GM21723 (cell line): ENCODE measurements at regions not wholly inside any gene's neighbourhood (a gene's known extent, or its start where the extent isn't known, plus 50 kb on each side); places are given as distances from the start of the nearest gene placed in this dataset.

Source experiments
- ATAC-seq: cut with Tn5 transposase; IDR thresholded peaks from one replicate; pipeline ENCODE4 v1.9.1; 2021; ENCODE audit warnings: mild to moderate bottlenecking, moderate library complexity; ENCODE audit not compliant: unreplicated experiment

DNA sequence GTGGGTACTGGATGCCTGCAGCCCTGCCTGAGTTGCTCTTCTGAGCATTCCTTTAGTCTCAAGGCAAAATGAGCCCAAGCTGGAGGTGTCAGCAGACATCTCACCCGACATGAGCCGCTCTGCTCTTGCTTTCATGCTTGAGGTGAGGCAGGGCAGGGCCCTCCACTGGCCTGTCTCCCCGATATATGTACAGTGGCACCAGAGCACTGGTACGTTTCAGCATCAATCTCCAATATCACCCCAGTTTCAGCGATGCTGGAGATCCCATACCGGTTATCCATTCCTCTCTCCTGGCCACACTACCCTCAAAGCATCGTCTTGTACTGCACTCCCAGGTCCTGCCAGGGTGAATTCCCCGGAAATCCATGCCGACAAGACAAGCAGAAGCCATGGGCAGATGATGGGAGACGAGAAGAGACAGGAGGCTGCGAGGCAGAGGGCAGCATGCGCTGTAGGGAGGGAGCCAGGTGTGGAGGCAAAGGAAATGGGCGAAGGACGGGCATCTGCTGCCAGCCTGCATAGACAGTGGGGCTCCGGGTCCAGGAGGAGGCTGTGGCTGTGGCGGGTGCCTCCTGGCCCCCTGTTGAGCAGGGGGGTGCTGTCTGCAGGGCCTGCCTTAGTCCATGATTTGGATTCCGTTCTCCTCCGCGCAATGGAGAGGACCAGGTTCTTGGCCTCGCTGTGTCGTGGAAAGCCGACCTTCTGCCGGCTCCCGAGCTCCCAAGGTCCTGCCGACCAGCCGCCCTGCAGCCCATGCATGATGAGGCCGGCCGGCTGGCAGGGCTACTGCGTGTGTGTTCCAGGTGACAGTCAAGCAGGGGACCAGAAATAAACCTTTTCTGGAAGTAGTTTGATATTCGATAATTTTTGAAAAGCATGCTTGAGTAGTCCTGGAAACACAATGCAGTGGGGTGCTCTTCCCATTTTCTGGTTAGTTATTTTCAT lies 152.2 kb upstream of the IRX2 start:
- ATAC-seq: no peak

DNA sequence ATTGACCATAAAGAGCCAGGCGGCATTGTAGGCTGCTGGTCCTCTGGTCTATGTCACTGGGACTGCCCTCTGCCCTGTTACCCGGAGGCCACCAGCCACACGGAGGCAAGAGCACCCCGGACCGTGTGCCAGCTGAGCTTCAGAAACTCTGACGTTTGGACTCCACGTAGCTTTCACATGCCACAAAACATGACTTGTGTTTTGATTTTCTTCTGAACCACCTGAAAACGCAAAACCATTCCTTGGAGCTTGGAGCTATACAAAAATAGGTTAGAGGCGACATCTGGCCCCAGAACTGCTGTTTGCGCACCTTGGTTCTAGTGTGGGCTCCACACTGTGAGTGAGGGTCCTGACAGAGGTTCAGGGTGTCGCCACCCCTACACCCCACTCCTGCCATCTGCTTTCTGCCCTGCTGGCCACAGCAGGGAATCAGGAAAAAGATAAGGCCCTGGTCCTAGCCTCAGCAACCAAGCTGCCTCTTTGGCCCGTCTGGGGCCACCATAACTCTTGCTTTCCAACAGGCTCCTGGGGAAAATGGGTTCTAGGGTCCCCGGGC lies 151.3 kb upstream of the IRX2 start:
- no peak for ATAC-seq

DNA sequence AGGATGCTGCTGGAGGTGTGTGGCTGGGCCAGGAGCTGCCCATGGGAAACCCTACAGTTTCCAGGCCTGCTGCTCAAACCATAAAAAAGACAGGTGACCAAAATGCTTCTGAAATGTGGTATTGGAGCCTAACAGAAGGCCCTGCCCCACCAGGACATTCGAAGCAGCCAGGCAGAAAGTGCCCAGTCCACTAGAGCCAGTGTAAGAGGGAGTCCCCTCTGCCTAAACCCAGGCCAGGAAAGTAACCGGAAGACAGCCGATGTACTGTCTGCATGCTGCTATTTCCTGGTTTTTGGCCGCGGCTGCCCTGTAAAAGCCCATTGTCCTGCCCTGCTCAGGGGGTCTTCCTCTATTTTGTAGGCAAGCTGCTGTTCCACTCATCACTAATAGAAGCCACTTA lies 150.7 kb upstream of the IRX2 start:
- no peak for ATAC-seq

DNA sequence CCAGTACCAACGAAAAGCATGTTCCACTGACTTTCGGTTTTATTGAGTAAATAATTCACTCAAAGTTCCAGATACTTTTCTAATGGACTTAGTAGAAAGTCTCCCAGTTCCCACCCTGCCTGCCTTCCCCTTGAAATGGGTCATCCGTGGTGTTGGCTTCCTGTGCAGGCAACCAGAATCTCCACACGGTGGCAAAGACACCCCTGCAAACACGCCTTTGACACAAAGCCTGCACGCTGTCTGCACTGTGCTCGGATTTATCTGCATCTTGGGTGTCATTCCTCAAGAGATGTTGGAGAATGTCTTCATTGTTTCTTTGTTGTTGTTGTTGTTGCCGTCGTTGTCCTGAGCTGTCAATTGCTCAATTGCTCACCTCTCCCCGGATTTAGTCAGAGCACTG lies 150.0 kb upstream of the IRX2 start:
- ATAC-seq: no peak

DNA sequence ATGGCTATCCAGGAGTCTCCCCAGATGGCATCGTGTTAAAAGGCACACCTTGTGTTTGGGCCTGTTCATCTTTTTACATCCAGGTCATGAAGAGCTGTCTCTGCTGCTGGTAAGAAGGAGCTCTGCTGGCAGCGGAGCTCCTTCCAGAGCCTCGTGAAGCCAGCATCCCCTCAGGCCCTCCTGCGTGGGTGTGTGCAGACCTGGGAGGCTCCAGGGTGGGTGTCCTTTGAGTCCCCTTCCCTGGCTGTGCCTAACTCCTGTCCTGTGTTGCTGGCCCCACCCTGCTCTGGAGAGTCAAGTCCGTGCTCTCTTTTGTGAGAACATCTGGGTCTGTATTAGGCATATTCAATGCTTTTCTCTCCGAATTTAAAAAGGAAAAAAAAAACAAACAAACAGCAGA lies 149.6 kb upstream of the IRX2 start:
- no peak for ATAC-seq

DNA sequence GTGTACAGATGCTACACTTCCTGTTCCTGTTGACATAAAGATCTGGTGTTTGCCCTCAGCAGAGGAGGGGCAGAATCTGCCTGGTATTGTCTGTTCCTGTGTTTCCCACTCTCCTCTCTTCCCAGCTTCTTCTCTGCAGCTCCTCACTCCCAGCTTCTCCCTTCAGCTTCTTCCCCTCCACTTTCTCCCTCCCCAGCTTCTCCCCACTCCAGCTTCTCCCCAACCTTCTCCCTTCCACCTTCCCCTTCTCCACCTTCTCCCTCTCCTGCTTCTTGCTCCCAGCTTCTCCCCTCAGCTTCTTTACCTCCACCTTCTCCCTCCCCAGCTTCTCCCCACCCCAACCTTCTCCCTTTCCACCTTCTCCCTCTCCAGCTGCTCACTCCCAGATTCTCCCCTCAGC lies 148.9 kb upstream of the IRX2 start:
- ATAC-seq: no peak

- no peak for ATAC-seq
Measured at GRCh38 chr5:2899311-2899710, 147.8 kb upstream of the IRX2 start.

- no peak for ATAC-seq
Measured at GRCh38 chr5:2898661-2899060, 147.2 kb upstream of the IRX2 start.

- ATAC-seq: no peak
Measured at GRCh38 chr5:2897276-2897961, 145.9 kb upstream of the IRX2 start.

GRCh38 chr5:2896371-2897275 lies 145.1 kb upstream of the IRX2 start:
- no peak for ATAC-seq

- ATAC-seq: no peak
Measured at GRCh38 chr5:2895876-2896275, 144.4 kb upstream of the IRX2 start.

DNA sequence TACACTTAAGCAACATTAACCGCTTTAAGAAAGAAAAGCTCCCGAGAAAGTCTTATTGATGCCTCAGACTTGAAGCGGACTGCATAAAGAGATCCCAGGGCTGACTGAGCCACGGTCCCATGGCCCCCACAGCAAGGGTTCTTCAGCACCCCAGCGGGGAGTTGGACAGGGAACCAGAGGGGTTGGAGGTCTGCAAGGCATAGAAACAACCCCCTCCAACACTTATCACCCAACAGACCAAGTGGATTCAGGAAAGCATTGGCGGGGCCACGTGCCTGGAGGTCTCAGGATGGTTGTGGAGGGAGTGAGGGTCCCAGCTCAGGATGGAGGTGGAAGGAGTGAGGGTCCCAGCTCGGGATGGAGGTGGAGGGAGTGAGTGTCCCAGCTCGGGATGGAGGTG lies 143.7 kb upstream of the IRX2 start:
- ATAC-seq: no peak

GRCh38 chr5:2894736-2895135 lies 143.3 kb upstream of the IRX2 start:
- no peak for ATAC-seq

DNA sequence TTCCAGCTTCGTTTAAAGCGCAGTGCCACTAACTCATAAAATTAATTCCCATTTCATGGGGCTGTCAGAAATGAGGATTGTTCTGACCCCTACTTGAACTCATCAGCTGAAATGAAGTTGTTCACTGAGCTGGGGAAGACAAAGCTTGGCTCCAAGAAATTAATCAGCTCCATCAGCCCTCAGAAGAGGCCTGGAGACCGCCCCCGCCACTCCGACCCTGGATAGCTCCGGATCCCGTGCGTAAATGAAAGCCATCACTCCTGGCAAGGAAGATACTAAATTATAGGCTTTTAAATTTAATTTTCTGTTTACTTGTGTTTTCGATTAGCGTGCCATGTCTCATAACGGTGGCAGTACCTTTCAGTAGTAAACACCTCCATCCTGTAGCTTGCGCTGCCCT lies 142.8 kb upstream of the IRX2 start:
- no peak for ATAC-seq

GRCh38 chr5:2892466-2893000 lies 141.1 kb upstream of the IRX2 start:
- ATAC-seq: no peak

DNA sequence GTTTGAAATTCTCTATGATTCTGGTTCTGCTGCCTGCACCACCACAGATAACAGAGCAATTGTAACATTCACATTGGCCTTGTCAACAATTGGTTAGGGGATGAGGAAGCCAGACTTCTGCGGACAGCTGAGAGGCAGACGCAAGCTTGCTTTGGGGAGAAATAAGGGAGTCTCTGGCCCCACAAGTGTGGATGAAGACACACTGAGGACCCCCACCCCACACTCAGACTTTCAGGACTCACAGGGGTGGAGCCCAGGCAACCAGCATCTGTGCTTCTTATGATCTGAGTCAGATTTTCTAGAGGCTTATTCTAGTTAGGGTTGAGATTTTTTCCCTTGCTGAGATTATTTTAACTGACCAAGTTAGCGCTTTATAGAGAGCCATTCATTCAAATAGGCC lies 140.3 kb upstream of the IRX2 start:
- ATAC-seq: no peak

DNA sequence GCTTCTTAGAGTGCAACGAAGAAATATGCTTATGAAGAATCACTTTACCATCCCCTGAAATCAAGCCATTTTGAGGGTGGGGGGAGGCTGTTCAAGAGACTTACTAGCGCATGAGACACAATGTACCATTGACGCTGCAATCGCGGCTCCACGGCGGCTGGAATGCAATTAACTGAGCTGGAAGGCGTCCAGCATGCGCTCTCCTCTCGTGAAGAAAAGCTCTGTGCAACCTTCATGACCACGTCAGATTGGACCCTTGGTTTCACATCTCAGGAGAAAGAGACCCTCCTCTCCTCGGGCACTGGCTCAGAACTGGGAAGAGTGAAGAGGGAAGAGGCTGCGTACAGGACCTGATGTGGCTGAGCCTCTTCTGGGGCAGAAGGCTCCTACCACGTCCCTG lies 138.5 kb upstream of the IRX2 start:
- ATAC-seq: no peak

GRCh38 chr5:2888520-2889060 lies 137.1 kb upstream of the IRX2 start:
- no peak for ATAC-seq

DNA sequence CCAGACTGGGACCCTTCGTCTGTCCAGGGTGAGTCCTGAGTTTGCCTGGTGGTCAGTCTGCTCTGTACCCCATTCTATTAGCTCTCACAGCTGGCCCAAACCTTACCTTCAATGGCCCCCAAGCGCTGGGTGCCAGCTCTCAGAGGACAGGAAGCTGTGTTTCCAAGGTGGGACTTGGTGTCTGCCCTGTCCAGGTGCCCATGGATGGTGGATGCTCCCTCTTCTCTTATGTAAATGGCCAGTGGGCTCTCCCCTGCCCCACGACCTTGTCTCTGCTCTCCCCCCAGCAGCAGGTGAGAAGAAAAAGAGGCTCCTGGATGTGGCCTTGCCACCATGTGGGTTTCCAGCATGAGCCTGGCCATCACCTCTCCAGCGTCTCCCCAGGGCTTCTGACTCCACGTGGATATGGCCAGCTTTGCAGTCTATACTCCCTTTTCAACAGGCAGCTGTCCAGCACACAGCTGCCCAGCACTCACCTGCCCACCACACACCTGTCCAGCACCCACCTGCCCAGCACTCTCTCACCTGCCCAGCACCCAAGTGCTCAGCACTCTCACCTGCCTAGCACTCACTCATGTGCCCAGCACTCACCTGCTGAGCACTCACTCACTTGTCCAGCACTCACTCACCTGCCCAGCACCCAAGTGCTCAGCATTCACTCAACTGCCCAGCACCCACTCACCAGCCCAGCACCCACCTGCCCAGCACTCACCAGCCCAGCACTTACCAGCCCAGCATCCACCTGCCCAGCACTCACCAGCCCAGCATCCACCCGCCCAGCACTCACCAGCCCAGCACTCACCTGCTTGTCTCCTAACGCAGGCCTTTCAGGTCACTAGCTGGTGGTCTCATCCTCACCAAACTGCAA lies 136.2 kb upstream of the IRX2 start:
- ATAC-seq: no peak

DNA sequence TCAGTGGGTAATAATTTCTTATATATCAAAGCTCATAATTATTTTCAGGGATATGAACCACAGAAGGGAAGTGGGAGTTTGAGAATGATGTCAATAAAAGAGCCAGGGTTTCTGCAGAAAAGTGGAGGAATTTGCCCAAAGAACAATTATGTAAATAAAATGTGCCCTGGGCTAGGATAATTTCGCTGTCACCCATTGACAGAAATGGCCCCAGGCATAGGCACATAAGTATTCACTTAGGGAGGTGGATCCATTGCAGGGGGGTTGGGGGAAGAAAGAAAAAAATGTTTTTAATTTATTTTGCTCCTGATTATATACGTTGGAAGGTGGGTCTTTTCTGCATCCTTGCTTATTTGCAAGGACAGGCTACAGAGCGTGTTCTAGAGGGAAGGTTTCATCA lies 135.1 kb upstream of the IRX2 start:
- ATAC-seq: no peak
